AG04450 (cell line): ENCODE measurements at regions not wholly inside any gene's neighbourhood (a gene's known extent, or its start where the extent isn't known, plus 50 kb on each side); places are given as distances from the start of the nearest gene placed in this dataset.

Experiments
- CTCF ChIA-PET: fragments of 300-600, 350-600 bp; formaldehyde crosslinking; extraction: SDS; loops from one replicate; lab custom pipeline; 2022; ENCODE audit warnings: antibody characterized with exemption, inconsistent platforms; lab: Charles Lee
- POLR2A ChIA-PET: fragments of 350-600 bp; formaldehyde crosslinking; extraction: SDS; loops from one replicate; lab custom pipeline; 2021; ENCODE audit warnings: antibody characterized with exemption, inconsistent platforms; lab: Yijun Ruan, JAX
- DNase-seq: peaks from one replicate; pipeline ENCODE4 v3.0.0-alpha.2; 2011; ENCODE audit warnings: low read depth, low spot score
- H3K27ac ChIP-seq: one replicate; pipeline ENCODE4 v1.5.1; 2012; ENCODE audit warnings: low read depth, low read length, control low read depth
- H3K27me3 ChIP-seq: one replicate; pipeline ENCODE4 v1.6.0; 2012; ENCODE audit warnings: low read length; ENCODE audit not compliant: control insufficient read depth, insufficient read depth
- H3K4me3 ChIP-seq: 2 replicates; pipeline ENCODE4 v1.5.1; 2011; ENCODE audit warnings: mild to moderate bottlenecking, low read depth, low read length, control low read depth
- H3K9me3 ChIP-seq: 2 replicates; pipeline ENCODE4 v1.5.1; 2012; ENCODE audit warnings: low read length; ENCODE audit not compliant: control insufficient read depth, insufficient read depth
- CTCF ChIP-seq: IDR thresholded peaks from 2 replicates; pipeline ENCODE4 v1.5.1; 2011; ENCODE audit warnings: low read depth, low read length, control low read depth, inconsistent platforms

DNA sequence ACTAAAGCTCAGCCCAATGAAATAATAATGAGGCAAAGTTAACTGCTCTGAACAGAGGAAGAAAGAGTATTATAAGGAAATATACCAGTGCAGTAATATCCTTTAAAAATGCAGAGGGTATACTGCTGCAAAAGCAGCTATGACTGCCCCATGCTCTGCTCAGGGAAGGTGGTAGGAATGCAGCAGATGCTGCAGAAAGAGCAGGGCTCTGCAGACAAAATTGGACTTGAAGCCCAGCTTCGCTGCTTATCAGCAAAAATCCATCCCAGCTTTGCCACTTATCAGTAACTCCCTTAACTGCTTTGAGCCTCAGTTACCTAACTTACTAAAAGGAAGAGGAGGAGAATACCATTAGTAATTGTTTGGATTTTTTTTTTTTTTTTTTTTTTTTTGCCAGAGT, 533.8 kb upstream of the CDH5 start:
- no peak for TF ChIP-seq CTCF
- ChIA-PET POLR2A (no interaction called here), CTCF (interaction anchor here (0.7 kb wide), 1 partner anchor 998 kb away, joined by 4 read pairs; no protein-coding TSS in a partner anchor)
- Histone ChIP-seq H3K27ac (no peak overlapping the region), H3K27me3 (peaks cover 7% of the 10 kb centered on the region), H3K4me3 (no peak overlapping the region), H3K9me3 (no peaks in the 10 kb centered on the region)
- DNase-seq: no peak

DNA sequence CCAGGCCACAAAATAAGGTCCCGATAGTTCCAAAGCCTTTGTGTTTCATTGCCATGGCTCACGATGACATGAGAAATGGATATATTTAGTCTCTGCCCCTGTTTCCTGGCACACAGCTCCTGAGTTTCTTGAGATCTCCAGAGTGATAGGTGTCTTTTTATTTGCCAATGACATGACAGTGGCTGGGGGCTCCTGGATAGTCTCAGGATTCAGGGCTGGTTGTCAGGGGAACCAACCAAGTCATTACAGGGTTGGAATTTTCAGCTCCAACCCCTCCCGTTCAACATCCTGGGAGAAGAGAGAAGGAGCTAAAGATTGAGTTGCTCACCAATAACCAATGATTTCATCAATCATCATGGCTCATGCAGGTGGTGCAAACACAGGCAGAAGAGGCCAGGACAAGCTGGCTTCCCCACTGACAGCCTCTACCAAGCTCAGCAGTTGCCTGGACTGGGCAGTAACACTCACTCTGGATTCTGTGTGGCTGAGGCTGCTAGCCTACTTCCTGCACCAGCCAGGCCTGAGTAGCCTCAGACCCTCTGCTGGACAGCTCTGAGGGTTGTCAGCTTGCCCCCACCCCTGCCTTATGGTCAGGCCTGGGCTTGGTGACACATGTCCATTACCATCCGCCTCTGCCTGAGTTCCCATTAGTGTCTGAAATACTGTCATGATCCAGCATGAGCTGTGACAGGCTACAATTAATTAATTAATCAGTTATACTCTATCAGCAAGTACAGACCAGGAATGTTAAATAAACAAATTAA, 534.4 kb upstream of the CDH5 start:
- peaks cover 5% of the 10 kb centered on the region for H3K27me3 ChIP-seq
- H3K4me3 ChIP-seq: no peak overlapping the region
- no peak for TF ChIP-seq CTCF
- H3K9me3 ChIP-seq: no peaks in the 10 kb centered on the region
- ChIA-PET POLR2A (no interaction called here), CTCF (interaction anchor here (0.7 kb wide), 1 partner anchor 997 kb away, joined by 4 read pairs; no protein-coding TSS in a partner anchor)
- no peak overlapping the region for H3K27ac ChIP-seq
- no peak for DNase-seq

DNA sequence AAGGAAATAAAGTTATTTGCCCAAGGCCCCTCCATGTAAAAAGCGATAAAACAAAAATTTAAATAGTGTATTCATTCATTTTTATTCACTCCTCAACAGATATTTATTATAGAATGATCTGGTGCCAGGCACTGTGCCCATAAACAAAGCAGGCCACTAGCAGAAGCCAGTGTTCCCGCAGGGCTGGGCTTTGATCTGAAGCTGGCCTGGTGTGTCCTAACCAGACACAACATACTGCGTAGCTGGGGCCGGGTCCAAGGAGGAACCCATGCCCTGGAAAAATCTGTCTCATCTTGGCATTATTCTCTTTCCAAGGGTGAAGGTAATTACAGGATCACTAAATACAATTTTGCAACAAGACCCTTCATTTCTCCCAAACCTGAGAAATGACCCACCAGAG, 537.4 kb upstream of the CDH5 start:
- ChIA-PET POLR2A (no interaction called here), CTCF (no interaction called here)
- DNase-seq: no peak
- H3K27me3 ChIP-seq: peaks cover 10% of the 10 kb centered on the region
- H3K4me3 ChIP-seq: no peak overlapping the region
- H3K27ac ChIP-seq: no peak overlapping the region
- H3K9me3 ChIP-seq: no peaks in the 10 kb centered on the region
- TF ChIP-seq CTCF: no peak

- Histone ChIP-seq H3K9me3 (no peaks in the 10 kb centered on the region), H3K27ac (no peak overlapping the region), H3K4me3 (no peak overlapping the region), H3K27me3 (peaks cover 10% of the 10 kb centered on the region)
- POLR2A ChIA-PET: no interaction called here
- no peak for TF ChIP-seq CTCF
- CTCF ChIA-PET: no interaction called here
- no peak for DNase-seq
These were observed 538.2 kb upstream of the CDH5 start for GRCh38 chr16:65828296-65828695.

GRCh38 chr16:65827231-65827630, 539.3 kb upstream of the CDH5 start:
- Histone ChIP-seq H3K4me3 (no peak overlapping the region), H3K9me3 (no peaks in the 10 kb centered on the region), H3K27ac (no peak overlapping the region), H3K27me3 (peaks cover 10% of the 10 kb centered on the region)
- CTCF ChIA-PET: no interaction called here
- POLR2A ChIA-PET: interaction anchor here (0.6 kb wide), 1 partner anchor 126 kb away, joined by 3 read pairs; no protein-coding TSS in a partner anchor
- TF ChIP-seq CTCF: no peak
- no peak for DNase-seq
